Effector CD8-positive, alpha-beta T cell (primary cell): ENCODE measurements at regions not wholly inside any gene's neighbourhood (a gene's known extent, or its start where the extent isn't known, plus 50 kb on each side); places are given as distances from the start of the nearest gene placed in this dataset.
A peak's percentile ranks its signal among the peaks of the same experiment; 100 is the strongest.
"Not testable (repeated sequence)": the region's sequence is repeated elsewhere in the genome, so short reads cannot be mapped to it uniquely, and the experiment has no call there.

Experiments used
- DNase-seq: peaks from one replicate; lab custom pipeline; 2025; lab: John Stamatoyannopoulos, UW

DNA sequence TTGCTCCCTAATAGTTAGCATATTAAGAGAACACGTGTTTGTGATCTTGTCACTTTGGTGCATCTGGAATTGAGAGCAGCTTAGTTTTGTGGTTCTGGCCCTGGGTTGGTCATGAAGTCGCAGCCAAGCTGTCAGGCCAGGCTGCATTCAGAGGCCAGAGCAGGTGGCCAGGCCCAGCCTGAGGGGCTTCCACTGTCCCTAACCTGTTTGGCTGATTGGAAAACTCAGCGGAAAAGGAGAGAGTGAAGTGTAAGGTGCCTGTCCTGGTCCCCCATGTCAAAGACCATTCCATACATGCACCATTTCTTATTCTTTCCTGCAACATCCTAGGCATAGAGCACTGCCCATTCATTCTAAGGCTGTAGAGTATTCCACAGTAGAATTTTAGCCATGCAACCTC lies 111.5 kb upstream of the IGLL5 start:
- no peak for DNase-seq

DNA sequence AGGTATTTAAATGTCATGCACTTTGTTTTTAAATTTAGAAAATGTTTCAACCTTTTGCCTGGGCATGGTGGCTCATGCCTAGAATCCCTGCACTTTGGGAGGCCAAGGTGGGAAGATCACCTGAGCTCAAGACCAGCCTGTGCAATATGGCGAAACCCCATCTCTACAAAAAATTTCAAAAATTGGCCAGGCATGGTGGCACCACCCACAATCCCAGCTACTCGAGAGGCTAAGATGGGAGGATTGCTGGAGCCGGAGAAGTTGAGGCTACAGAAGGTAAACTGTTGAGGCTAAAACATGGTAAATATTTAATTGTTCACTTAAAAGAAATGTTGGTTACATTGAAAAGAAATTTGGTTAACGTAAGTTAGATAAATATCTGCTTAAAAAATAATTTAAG lies 108.4 kb upstream of the IGLL5 start:
- no peak for DNase-seq

- DNase-seq = no peak
Measured at GRCh38 chr22:22783575-22783974, 104.0 kb upstream of the IGLL5 start.

GRCh38 chr22:22784249-22785039 lies 103.2 kb upstream of the IGLL5 start:
- DNase-seq = no peak

DNA sequence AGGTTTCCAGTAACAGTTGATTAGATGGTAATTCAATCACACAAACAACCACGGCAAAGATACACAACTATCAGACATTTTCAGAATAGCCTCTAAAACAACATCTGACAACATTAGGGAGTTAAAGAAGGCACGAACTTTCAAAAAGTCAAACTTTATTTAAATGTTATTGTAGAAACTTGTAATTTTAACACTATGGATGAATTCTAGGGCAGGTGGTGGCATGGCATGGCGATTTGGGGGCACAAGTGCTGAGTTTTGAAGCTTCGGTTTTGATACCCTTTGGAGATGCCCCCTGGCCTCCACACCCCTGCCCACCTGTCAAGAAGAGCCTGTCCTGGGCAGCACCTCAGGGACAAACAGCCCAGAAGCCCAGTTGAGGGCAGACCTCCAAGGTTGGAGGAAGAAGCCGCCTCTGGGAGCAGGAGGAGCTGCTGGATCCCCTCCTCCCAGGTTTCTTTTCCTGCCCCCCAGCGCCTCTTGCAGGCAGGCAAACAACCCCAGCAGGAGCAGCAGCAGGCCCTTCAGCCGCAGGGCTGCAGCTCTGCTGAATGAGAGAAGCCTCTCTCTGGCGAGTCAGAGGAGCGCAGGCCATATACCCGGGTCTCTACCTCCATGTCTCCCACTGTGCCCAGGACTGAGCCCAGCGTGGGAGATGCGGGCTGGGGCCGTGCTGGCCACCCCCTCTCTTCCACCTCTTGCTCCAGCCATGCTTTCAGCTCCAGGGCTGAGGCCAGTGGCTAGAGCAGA lies 102.1 kb upstream of the IGLL5 start:
- DNase-seq = no peak

DNA sequence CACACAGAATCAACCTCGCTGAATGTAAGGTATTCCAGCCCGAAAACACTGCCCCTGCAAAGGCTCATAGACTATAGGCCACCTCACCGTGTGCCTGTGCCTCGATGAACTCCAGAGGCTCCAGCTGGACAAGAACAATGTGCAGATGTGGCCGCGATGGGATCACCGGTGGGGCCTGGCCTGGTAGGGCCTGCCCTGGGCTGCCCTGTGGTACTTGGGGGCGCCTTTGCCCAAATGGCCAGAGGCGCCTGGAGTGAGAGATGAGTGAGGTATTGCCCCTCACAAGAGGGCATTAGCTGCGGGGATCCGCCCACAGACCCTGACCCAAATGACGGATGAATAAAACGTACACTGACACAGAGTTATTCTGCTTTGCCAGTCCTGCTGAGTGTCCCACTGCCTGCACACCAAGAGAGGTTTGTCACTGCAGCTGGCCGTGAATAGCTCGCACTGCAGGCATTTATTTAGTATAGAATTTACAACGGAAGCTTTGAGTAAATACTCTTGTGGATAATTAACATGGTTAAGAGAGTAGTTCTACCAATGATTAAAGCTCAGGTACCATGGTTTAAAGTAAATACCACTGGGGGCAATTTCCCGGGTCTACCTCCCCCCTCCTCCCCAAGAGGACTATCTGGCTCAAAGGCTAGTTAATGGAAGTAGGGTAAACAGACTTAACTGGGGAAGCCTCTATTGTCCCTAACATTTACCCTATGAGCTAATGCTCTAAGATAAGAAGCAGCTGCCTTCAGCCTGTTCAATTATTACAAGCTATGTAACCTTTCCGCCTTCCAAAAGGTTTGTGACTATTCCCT lies 101.1 kb upstream of the IGLL5 start:
- DNase-seq = no peak

- DNase-seq = no peak
Measured at GRCh38 chr22:22787151-22787550, 100.5 kb upstream of the IGLL5 start.

DNA sequence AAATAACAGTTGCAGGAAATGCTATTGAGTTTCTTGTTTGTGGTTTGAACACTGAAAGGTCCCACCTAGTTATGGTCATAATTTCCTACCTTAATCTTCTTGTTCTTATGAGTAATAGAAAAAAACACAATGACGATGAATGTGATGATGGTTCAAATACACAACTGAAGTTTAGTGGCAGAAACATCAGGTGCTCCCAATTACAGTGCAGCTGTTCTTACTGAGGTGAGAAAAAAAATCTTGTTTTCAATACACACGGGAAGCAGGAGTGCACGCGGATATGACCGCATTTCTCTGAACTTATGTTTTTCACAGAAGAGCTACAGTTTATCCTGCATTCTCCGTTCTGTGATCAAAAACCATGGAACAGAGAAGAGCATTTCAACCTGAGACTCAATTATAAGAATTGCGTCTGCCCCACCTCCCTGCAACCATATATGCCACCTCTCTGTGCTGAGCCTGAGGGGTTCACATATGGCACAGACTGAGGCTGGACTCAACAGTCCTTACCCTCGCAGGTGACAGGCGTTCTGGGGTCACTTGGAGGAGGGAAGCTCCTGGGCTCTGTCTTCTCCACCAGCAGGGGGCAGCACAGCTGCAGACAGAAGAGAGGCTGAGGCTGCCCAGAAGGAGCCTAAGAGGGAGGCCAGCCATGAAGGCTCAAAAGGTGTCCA lies 99.7 kb upstream of the IGLL5 start:
- DNase-seq = peak; percentile 57

GRCh38 chr22:22788460-22789037 lies 99.1 kb upstream of the IGLL5 start:
- no peak for DNase-seq

- no peak for DNase-seq
Measured at GRCh38 chr22:22789233-22789921, 98.2 kb upstream of the IGLL5 start.

DNA sequence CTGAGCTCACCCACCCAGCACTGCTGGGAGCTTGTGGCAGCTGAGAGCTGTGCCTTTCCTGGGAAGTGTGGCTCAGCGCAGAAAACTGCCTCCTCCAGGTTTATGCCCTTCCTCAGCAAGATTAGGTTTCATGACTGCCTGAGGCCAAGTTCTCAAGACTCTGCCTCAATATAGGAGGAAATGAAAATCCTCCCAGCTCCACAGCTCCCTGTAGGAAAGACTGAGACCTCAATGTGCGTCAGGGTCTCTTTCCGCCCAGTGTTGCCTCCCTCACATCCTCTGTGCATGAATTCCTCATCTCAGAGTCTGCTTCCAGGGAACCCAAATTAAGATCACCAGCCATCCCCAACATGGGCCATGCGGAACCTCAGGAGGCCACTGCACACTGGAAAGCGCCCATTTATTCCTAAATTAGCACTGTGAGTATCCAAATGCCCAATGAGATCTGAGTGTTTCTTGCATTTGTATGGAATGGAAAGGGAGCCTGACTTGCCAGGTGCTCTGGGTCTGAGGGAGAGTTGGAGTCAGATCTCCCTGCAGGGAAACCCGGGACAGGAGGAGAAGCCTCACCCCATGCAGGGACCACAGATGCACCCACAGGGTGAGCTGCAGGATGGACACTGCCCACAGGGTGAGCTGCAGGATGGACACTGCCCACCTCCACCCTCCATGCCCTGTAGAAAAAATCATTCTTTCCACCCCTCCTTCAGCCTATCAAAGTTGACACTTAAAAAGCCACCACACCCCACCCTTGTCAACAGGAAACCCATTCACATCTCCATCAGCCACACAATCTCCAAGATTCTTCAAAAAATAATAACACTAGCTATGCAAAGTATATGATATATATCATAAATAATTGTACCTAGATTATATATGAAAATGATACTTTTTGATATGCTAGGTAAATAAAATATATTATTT lies 97.4 kb upstream of the IGLL5 start:
- DNase-seq = no peak

GRCh38 chr22:22791438-22792181 lies 96.0 kb upstream of the IGLL5 start:
- no peak for DNase-seq

DNA sequence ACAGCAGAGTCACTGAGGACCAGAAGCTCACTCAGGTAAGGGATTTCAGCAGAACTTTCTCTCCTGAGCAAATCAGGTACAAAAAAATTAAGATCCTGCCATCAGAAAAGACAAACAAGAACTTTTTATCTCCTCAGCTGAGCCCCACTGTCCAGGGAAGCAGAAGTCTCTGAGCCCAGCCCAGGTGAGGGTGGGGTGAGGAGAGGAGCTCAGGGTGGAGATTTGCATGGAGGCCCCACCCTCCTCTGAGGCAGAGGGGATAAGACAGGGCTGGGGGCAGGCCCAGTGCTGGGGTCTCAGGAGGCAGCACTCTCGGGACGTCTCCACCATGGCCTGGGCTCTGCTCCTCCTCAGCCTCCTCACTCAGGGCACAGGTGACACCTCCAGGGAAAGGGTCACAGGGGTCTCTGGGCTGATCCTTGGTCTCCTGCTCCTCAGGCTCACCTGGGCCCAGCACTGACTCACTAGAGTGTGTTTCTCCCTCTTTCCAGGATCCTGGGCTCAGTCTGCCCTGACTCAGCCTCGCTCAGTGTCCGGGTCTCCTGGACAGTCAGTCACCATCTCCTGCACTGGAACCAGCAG lies 95.3 kb upstream of the IGLL5 start:
- not testable (repeated sequence) for DNase-seq

GRCh38 chr22:22795639-22796038 lies 92.0 kb upstream of the IGLL5 start:
- DNase-seq = not testable (repeated sequence)

- no peak for DNase-seq
Measured at GRCh38 chr22:22796724-22797123, 90.9 kb upstream of the IGLL5 start.

- no peak for DNase-seq
Measured at GRCh38 chr22:22798232-22798616, 89.4 kb upstream of the IGLL5 start.

DNA sequence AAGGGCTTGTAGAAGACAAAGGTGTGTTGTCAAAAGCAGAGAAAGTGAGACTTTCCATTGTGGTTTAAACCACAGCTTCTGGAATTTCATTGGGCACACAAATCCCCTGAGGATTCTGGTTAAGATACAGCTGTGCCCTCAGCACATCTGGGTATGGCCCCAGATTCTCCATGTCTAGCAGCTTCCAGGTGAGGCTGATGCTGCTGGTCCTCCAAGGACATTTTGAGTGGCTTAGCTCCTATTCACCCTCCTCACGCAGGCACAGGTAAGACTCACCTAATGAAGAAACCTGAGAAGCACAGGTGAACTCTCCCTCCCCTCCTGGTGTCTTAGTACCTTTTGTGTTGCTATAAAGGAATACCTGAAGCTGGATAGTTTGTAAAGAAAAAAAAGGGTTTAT lies 88.9 kb upstream of the IGLL5 start:
- DNase-seq = no peak

- DNase-seq = no peak
Measured at GRCh38 chr22:22799561-22799960, 88.1 kb upstream of the IGLL5 start.

DNA sequence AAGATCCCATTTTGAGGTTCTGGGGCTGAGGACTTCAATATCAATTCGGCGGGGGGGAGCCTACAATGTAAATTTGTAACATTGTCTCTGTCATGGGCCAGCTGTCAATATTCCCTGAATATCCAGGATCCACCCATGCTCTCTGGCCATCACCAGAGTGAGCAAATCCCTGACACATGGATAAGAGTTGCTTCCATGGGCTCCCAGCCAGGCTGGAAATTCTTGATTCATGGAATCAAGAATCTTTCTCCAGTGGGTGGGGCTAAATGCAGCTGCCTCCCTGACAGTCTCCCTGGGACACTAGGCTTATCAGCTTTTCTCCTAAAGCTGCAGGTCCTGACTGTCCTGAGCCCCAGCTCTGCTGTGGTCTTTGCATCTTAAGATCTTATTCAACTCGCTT lies 86.9 kb upstream of the IGLL5 start:
- DNase-seq = no peak
